RWPE1 (cell line): ENCODE measurements at regions not wholly inside any gene's neighbourhood (a gene's known extent, or its start where the extent isn't known, plus 50 kb on each side); places are given as distances from the start of the nearest gene placed in this dataset.

Source experiments
- CTCF ChIA-PET: fragments of 350-600 bp; sonication (Branson Sonifier 250); formaldehyde crosslinking; extraction: SDS; loops from one replicate; lab custom pipeline; 2021; lab: Yijun Ruan, JAX
- POLR2A ChIA-PET: fragments of 400-600 bp; formaldehyde crosslinking; extraction: SDS; loops from one replicate; lab custom pipeline; 2020; ENCODE audit warnings: antibody characterized with exemption; ENCODE audit not compliant: low non-redundant PET; lab: Yijun Ruan, JAX
- DNase-seq: peaks from one replicate; pipeline ENCODE4 v3.0.0; 2012; ENCODE audit warnings: low spot score
- H3K27ac ChIP-seq: fragments of 450-650 bp; 2 replicates; pipeline ENCODE4 v1.5.1; 2017
- CTCF ChIP-seq: fragments of 450-650 bp; conservative IDR thresholded peaks from 2 replicates; pipeline ENCODE4 v1.5.1; 2017; ENCODE audit warnings: low read depth, mild to moderate bottlenecking

DNA sequence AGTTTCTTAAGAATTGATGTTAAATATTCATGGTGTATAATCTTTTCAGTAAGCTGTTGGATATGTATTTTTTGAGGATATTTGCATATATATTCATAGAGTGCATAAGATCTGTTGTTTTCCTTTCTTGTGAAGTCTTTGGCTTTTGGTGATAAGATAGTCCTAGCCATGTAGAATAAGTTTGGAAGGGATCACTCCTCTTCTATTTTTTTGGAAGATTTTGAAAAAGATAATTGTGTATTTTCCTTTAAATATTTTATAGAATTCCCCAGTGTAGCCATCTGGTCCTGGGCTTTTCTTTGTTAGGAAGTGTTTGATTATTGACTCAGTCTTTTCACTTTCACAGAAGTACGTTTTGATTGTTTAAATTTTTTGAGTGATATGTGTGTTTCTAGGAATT, 318.8 kb upstream of the CDH10 start:
- POLR2A ChIA-PET: no interaction called here
- CTCF ChIA-PET: no interaction called here
- TF ChIP-seq CTCF: no peak
- DNase-seq: no peak
- no peak overlapping the region for H3K27ac ChIP-seq

GRCh38 chr5:24923400-24923799, 278.6 kb upstream of the CDH10 start:
- H3K27ac ChIP-seq: no peak overlapping the region
- ChIA-PET CTCF (no interaction called here), POLR2A (no interaction called here)
- no peak for TF ChIP-seq CTCF
- no peak for DNase-seq

- CTCF ChIA-PET: interaction anchor here (0.7 kb wide), 1 partner anchor 1492 kb away, joined by 5 read pairs; no protein-coding TSS in a partner anchor
- no peak overlapping the region for H3K27ac ChIP-seq
- no peak for TF ChIP-seq CTCF
- DNase-seq: no peak
- POLR2A ChIA-PET: no interaction called here
Measured at GRCh38 chr5:24918676-24919075, 273.9 kb upstream of the CDH10 start.

- no peak for DNase-seq
- H3K27ac ChIP-seq: no peak overlapping the region
- ChIA-PET CTCF (no interaction called here), POLR2A (no interaction called here)
- no peak for TF ChIP-seq CTCF
Measured at GRCh38 chr5:24916863-24917262, 272.1 kb upstream of the CDH10 start.

DNA sequence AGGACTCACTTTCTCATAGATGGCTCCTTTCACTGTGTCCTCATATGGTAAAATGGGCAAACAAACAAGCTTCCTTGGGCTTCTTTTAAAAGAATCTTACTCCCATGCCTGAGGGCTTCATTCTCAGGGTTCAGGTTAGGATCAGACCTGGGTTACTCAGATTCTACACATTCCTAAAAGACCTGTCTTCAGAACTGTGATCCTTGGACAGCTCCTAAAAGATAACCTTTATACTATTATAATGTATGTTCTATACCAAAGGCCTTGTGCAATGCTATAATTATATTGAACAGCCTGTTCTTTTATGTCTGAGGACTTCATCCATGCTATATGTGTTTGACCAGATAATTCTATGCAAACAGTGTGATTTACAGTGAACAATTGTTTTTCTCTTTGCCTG, 264.4 kb upstream of the CDH10 start:
- no peak for TF ChIP-seq CTCF
- no peak overlapping the region for H3K27ac ChIP-seq
- ChIA-PET POLR2A (no interaction called here), CTCF (no interaction called here)
- DNase-seq: no peak

- no peak for TF ChIP-seq CTCF
- CTCF ChIA-PET: interaction anchor here (0.6 kb wide), 1 partner anchor 1991 kb away, joined by 3 read pairs; no protein-coding TSS in a partner anchor
- POLR2A ChIA-PET: no interaction called here
- no peak for DNase-seq
- H3K27ac ChIP-seq: no peak overlapping the region
Measured at GRCh38 chr5:24906689-24907088, 261.9 kb upstream of the CDH10 start.
